Spleen (tissue), 11 donors: ENCODE measurements at regions not wholly inside any gene's neighbourhood (a gene's known extent, or its start where the extent isn't known, plus 50 kb on each side); places are given as distances from the start of the nearest gene placed in this dataset.
A peak's percentile ranks its signal among the peaks of the same experiment; 100 is the strongest.

ENCODE experiments used
- DNase-seq: peaks from one replicate; pipeline ENCODE4 v3.0.0-alpha.2; 2020
- H3K27ac ChIP-seq, 8 donors: fragments of 200-600 bp; sonication (generic) in 7 of 8; 1 replicate in 4 of 8; 2 replicates in 4 of 8; pipeline versions ENCODE4 v1.5.0 to v1.8.0; 2016 to 2021; ENCODE audit warnings: inconsistent platforms in 4 of 8, mild to moderate bottlenecking in 4 of 8, moderate library complexity in 1 of 8
- H3K27me3 ChIP-seq, 7 donors: fragments of 200-600 bp; sonication (generic) in 6 of 7; replicated peaks in 1 of 7; 1 replicate in 4 of 7; 2 replicates in 3 of 7; pipeline versions ENCODE4 v1.5.0 to v1.8.0; 2016 to 2021; ENCODE audit warnings: inconsistent platforms in 3 of 7, mild to moderate bottlenecking in 1 of 7
- H3K36me3 ChIP-seq, 6 donors: fragments of 200-600 bp; sonication (generic) in 5 of 6; 1 replicate in 4 of 6; 2 replicates in 2 of 6; pipeline versions ENCODE4 v1.5.0 to v1.8.0; 2016 to 2021; ENCODE audit warnings: inconsistent platforms in 2 of 6
- H3K4me1 ChIP-seq, 6 donors: fragments of 200-600 bp; sonication (generic) in 5 of 6; 1 replicate in 3 of 6; 2 replicates in 3 of 6; pipeline versions ENCODE4 v1.5.0 to v1.8.0; 2016 to 2021; ENCODE audit warnings: inconsistent platforms in 3 of 6
- H3K4me3 ChIP-seq, 8 donors: fragments of 200-600 bp; sonication (generic) in 7 of 8; 1 replicate in 4 of 8; 2 replicates in 4 of 8; pipeline versions ENCODE4 v1.5.0 to v1.8.0; 2016 to 2021; ENCODE audit warnings: inconsistent platforms in 4 of 8, mild to moderate bottlenecking in 4 of 8, moderate library complexity in 2 of 8
- H3K9me3 ChIP-seq, 8 donors: fragments of 200-600 bp; sonication (generic) in 7 of 8; 1 replicate in 4 of 8; 2 replicates in 4 of 8; pipeline versions ENCODE4 v1.5.0 to v1.8.0; 2016 to 2021; ENCODE audit warnings: inconsistent platforms in 4 of 8
- POLR2A ChIP-seq, 3 donors: fragments of 450-650 bp; IDR thresholded peaks; one replicate each; pipeline ENCODE4 v1.5.1; 2017; ENCODE audit warnings: antibody characterized with exemption in 3 of 3, mild to moderate bottlenecking in 1 of 3
- POLR2AphosphoS5 ChIP-seq, 3 donors: sonication (generic); formaldehyde crosslinking; IDR thresholded peaks; one replicate each; pipeline ENCODE4 v1.5.1; 2017; ENCODE audit warnings: antibody characterized with exemption in 3 of 3
- WGBS, 5 donors: extraction: QIAGEN DNeasy Blood & Tissue Kit in 3 of 5; methylation state at CpG; one replicate each; pipeline versions ENCODE4 v1.1.5 to v1.1.7; 2013 to 2018; 5-methylcytosine and 5-hydroxymethylcytosine counted together
- intact Hi-C: fragments of 100-400 bp; cut with DNase I; formaldehyde crosslinking; loops from one replicate; pipeline ENCODE4 v1.15.0; 2023; ENCODE audit warnings: low total_unique reads
- TF ChIP-seq, protein P1 (sequence below), 11 experiments: fragments of 200-600 bp in 7 of 11; fragments of 450-650 bp in 4 of 11; sonication (generic) in 4 of 11; IDR thresholded peaks in 8 of 11; conservative IDR thresholded peaks in 3 of 11; 1 replicate in 7 of 11; 2 replicates in 4 of 11; pipeline versions ENCODE4 v1.4.0 to v1.8.0; 2016 to 2021; ENCODE audit warnings: antibody characterized with exemption in 11 of 11, inconsistent platforms in 4 of 11, mild to moderate bottlenecking in 1 of 11
- donor health status: healthy with polysubstance abuse.
- donor health status: DM: no; HTN: no; CAD: no; lungs with moderate emphysema.
- donor health status: DM: no; HTN: no; CAD: no.
- donor health status: Bipolar disorder and iron deficiency.
- donor health status: healthy.
- donor health status: DM: no; HTN: no; CAD: no.
- donor health status: DM: yes; HTN: yes; CAD: no.

GRCh38 chr2:8409461-8410260, 272.2 kb upstream of the ID2 start:
- 77 to 90% (median 82%) methylated on average over 5 of the region's 5 CpGs for WGBS, 5 donors
- TF ChIP-seq, protein P1, sequence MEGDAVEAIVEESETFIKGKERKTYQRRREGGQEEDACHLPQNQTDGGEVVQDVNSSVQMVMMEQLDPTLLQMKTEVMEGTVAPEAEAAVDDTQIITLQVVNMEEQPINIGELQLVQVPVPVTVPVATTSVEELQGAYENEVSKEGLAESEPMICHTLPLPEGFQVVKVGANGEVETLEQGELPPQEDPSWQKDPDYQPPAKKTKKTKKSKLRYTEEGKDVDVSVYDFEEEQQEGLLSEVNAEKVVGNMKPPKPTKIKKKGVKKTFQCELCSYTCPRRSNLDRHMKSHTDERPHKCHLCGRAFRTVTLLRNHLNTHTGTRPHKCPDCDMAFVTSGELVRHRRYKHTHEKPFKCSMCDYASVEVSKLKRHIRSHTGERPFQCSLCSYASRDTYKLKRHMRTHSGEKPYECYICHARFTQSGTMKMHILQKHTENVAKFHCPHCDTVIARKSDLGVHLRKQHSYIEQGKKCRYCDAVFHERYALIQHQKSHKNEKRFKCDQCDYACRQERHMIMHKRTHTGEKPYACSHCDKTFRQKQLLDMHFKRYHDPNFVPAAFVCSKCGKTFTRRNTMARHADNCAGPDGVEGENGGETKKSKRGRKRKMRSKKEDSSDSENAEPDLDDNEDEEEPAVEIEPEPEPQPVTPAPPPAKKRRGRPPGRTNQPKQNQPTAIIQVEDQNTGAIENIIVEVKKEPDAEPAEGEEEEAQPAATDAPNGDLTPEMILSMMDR (IDR thresholded peaks at IDR 0.05 in 8 of 11, conservative IDR thresholded peaks at IDR 0.05 in 3 of 11): no peak
- no peak for TF ChIP-seq POLR2AphosphoS5 (IDR thresholded peaks at IDR 0.05)
- TF ChIP-seq POLR2A (IDR thresholded peaks at IDR 0.05): no peak
- Histone ChIP-seq H3K27me3 (no peaks in the 10 kb centered on the region), H3K9me3 (no peaks in the 10 kb centered on the region), H3K4me1 (peaks cover 0 to 47% (median 13%) of the 10 kb centered on the region in 6 donors), H3K4me3 (no peak overlapping the region), H3K27ac (peak overlapping the region in 2 of 8 donors; percentile 30 to 45), H3K36me3 (no peaks in the 10 kb centered on the region)
- DNase-seq: no peak
- intact Hi-C loops: no loop called here

DNA sequence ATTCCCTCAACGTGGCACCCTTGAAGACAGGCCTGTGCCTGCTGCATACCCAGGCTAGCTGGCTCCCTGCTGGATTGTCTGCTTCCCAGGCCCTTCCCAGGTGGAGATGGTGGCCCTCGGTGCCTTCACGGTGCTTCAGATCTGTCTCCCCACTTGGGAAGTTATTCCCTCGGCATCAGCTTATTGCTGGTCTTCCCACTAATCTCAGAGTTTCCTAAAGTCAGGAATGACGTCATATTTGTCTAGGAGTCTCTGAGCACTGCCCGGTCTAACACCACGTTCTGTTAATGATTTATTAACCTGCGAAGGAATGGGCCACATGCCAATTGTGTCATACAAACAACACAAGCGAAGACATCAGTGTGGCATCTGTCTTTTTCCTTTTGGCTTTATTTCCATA, 269.8 kb upstream of the ID2 start:
- DNase-seq: no peak
- H3K27me3 ChIP-seq: no peaks in the 10 kb centered on the region
- TF ChIP-seq, protein P1 (IDR thresholded peaks at IDR 0.05 in 8 of 11, conservative IDR thresholded peaks at IDR 0.05 in 3 of 11): no peak
- TF ChIP-seq POLR2AphosphoS5 (IDR thresholded peaks at IDR 0.05) (no peak), POLR2A (IDR thresholded peaks at IDR 0.05) (no peak)
- H3K36me3 ChIP-seq: no peaks in the 10 kb centered on the region
- no peaks in the 10 kb centered on the region for H3K9me3 ChIP-seq
- H3K4me3 ChIP-seq: peak overlapping the region in 1 of 8 donors; percentile 44
- WGBS, 5 donors: 78 to 83% (median 83%) methylated on average over 9 of the region's 9 CpGs
- peak overlapping the region in 6 of 8 donors; percentile 55 to 87 (median 76) for H3K27ac ChIP-seq
- intact Hi-C loops: no loop called here
- H3K4me1 ChIP-seq: peaks cover 0 to 58% (median 13%) of the 10 kb centered on the region in 6 donors

DNA sequence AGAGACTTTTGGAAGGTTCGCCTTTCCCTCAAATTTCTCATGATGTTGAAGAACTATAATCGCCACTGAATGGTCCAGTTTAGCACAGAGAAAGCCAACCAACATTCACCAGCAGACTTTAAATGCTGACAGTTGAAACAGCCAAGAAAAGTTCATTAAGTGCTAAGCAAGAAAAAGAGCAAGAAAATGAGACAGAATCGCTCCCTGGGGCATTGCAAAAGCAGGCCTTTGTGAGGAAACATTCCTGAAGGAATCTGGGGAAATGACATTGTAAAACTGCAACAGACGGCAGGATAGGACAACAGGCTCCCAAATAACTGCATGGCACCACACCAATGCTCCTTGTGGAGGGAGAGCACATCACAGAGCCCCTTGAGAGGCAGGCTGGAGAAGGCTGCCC, 269.3 kb upstream of the ID2 start:
- intact Hi-C loops: no loop called here
- no peaks in the 10 kb centered on the region for H3K36me3 ChIP-seq
- H3K4me1 ChIP-seq: peaks cover 0 to 58% (median 13%) of the 10 kb centered on the region in 6 donors
- DNase-seq: no peak
- peak overlapping the region in 7 of 8 donors; percentile 44 to 87 (median 76) for H3K27ac ChIP-seq
- no peaks in the 10 kb centered on the region for H3K27me3 ChIP-seq
- H3K4me3 ChIP-seq: peak overlapping the region in 1 of 8 donors; percentile 44
- no peaks in the 10 kb centered on the region for H3K9me3 ChIP-seq
- TF ChIP-seq POLR2A (IDR thresholded peaks at IDR 0.05) (no peak), POLR2AphosphoS5 (IDR thresholded peaks at IDR 0.05) (no peak)
- TF ChIP-seq, protein P1 (IDR thresholded peaks at IDR 0.05 in 8 of 11, conservative IDR thresholded peaks at IDR 0.05 in 3 of 11): no peak
- 53 to 80% (median 65%) methylated on average over 4 of the region's 4 CpGs for WGBS, 5 donors

GRCh38 chr2:8413589-8414135, 268.2 kb upstream of the ID2 start:
- TF ChIP-seq, protein P1 (IDR thresholded peaks at IDR 0.05 in 8 of 11, conservative IDR thresholded peaks at IDR 0.05 in 3 of 11): peak in 1 of 11 experiments; percentile 12
- TF ChIP-seq POLR2AphosphoS5 (IDR thresholded peaks at IDR 0.05) (no peak), POLR2A (IDR thresholded peaks at IDR 0.05) (no peak)
- Histone ChIP-seq H3K4me3 (peak overlapping the region in 1 of 8 donors; percentile 44), H3K27ac (peak overlapping the region in 7 of 8 donors; percentile 55 to 87 (median 76)), H3K4me1 (peaks cover 0 to 56% (median 13%) of the 10 kb centered on the region in 6 donors), H3K36me3 (no peaks in the 10 kb centered on the region), H3K9me3 (no peaks in the 10 kb centered on the region), H3K27me3 (no peaks in the 10 kb centered on the region)
- WGBS, 5 donors: 35 to 64% (median 58%) methylated on average over 6 of the region's 6 CpGs
- no peak for DNase-seq
- intact Hi-C loops: no loop called here
